ENCODE measurements at regions not wholly inside any gene's neighbourhood (a gene's known extent, or its start where the extent isn't known, plus 50 kb on each side); places are given as distances from the start of the nearest gene placed in this dataset.

DNA sequence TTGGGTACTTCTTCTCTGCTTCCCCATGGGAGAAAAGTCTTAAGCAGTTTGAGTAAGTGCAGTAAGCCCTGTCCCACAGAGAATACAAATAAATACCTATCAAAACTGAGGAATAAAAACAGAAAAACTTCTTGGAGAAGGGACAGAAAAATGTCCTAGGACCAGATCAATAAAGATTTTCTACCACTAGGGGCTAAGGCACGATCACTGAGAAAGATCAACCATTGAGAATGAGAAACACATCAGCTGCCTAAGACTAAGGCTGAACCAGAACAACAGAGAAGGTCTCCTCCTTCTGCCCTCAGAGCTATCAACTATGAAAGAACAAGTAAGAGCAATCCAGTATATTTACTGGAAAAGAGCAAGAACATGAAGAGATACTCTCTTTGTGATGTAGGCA lies 763.6 kb upstream of the LRRTM1 start:
- FAIRE-seq: no peak
- WGBS (ENCODE audit: insufficient coverage, low coverage, missing lambda C conversion rate): 0% methylated on average over 1 of the region's 1 CpG
- POLR2A ChIA-PET: no interaction called here

More for the DNA sequence above, 763.6 kb upstream of the LRRTM1 start:
- Histone ChIP-seq H3K4me2 (ENCODE audit: insufficient read depth, low read length) (no peak overlapping the region), H3K27me3 (ENCODE audit: control insufficient read depth in 2 of 2, insufficient read depth in 2 of 2, low read length in 2 of 2) (no peaks in the 10 kb centered on the region), H4K20me1 (replicated peaks; ENCODE audit: control insufficient read depth, insufficient read depth, low read length) (no peaks in the 10 kb centered on the region), H2AFZ (ENCODE audit: low read depth, low read length) (no peak overlapping the region), H3K79me2 (ENCODE audit: control insufficient read depth, insufficient read depth, low read length) (no peaks in the 10 kb centered on the region), H3K9me3 (replicated peaks; ENCODE audit: control insufficient read depth, insufficient read depth, low read depth, low read length) (no peaks in the 10 kb centered on the region), H3K9me1 (ENCODE audit: control insufficient read depth, insufficient read depth, low read length) (no peaks in the 10 kb centered on the region), H3K4me3 (no peak overlapping the region), H3K36me3 (ENCODE audit: control insufficient read depth, insufficient read depth, low read length) (no peaks in the 10 kb centered on the region), H3K9ac (ENCODE audit: insufficient read depth in 1 of 2, low read depth in 2 of 2, low read length in 2 of 2) (no peak overlapping the region), H3K4me1 (replicated peaks in 1 of 2; ENCODE audit: control insufficient read depth in 2 of 2, insufficient read depth in 2 of 2, low read length in 2 of 2) (no peaks in the 10 kb centered on the region), H3K27ac (ENCODE audit: extremely low read depth, low read depth, low read length) (no peak overlapping the region)
- DNase-seq (ENCODE audit: extremely low read depth in 1 of 4, low spot score in 3 of 4) (no peak), ATAC-seq (no peak)
- in situ Hi-C loops (cut with MboI): no loop called here
- no TSS peak for BruUV-seq (replicated peaks)
- CTCF ChIA-PET (ENCODE audit: low intra/inter-chr PET ratio): no interaction called here
- TF ChIP-seq HDGF (IDR thresholded peaks at IDR 0.05) (no peak), FOS (IDR thresholded peaks at IDR 0.05; ENCODE audit: extremely low read depth, insufficient read length) (no peak), MAFG (tag; conservative IDR thresholded peaks at IDR 0.05) (no peak), MXI1 (IDR thresholded peaks at IDR 0.05; ENCODE audit: low read depth, low read length) (no peak), RBM17 (IDR thresholded peaks at IDR 0.05; ENCODE audit: borderline replicate concordance, low read depth, low read length) (no peak), GTF2E2 (tag; IDR thresholded peaks at IDR 0.05) (no peak), THRAP3 (IDR thresholded peaks at IDR 0.05; ENCODE audit: borderline replicate concordance) (no peak), SMARCB1 (IDR thresholded peaks at IDR 0.05; ENCODE audit: insufficient read length, low read depth) (no peak)
- TF ChIP-seq, protein P1, sequence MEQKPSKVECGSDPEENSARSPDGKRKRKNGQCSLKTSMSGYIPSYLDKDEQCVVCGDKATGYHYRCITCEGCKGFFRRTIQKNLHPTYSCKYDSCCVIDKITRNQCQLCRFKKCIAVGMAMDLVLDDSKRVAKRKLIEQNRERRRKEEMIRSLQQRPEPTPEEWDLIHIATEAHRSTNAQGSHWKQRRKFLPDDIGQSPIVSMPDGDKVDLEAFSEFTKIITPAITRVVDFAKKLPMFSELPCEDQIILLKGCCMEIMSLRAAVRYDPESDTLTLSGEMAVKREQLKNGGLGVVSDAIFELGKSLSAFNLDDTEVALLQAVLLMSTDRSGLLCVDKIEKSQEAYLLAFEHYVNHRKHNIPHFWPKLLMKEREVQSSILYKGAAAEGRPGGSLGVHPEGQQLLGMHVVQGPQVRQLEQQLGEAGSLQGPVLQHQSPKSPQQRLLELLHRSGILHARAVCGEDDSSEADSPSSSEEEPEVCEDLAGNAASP (IDR thresholded peaks at IDR 0.05): no peak
- TF ChIP-seq, protein P2, sequence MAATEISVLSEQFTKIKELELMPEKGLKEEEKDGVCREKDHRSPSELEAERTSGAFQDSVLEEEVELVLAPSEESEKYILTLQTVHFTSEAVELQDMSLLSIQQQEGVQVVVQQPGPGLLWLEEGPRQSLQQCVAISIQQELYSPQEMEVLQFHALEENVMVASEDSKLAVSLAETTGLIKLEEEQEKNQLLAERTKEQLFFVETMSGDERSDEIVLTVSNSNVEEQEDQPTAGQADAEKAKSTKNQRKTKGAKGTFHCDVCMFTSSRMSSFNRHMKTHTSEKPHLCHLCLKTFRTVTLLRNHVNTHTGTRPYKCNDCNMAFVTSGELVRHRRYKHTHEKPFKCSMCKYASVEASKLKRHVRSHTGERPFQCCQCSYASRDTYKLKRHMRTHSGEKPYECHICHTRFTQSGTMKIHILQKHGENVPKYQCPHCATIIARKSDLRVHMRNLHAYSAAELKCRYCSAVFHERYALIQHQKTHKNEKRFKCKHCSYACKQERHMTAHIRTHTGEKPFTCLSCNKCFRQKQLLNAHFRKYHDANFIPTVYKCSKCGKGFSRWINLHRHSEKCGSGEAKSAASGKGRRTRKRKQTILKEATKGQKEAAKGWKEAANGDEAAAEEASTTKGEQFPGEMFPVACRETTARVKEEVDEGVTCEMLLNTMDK (IDR thresholded peaks at IDR 0.05; ENCODE audit: borderline replicate concordance, insufficient read depth, low read depth, low read length, poor library complexity, severe bottlenecking): no peak
- TF ChIP-seq, protein P3, sequence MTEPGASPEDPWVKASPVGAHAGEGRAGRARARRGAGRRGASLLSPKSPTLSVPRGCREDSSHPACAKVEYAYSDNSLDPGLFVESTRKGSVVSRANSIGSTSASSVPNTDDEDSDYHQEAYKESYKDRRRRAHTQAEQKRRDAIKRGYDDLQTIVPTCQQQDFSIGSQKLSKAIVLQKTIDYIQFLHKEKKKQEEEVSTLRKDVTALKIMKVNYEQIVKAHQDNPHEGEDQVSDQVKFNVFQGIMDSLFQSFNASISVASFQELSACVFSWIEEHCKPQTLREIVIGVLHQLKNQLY (CRISPR knock-in tag; conservative IDR thresholded peaks at IDR 0.05): no peak
- intact Hi-C loops (cut with micrococcal nuclease): no loop called here
